ENCODE measurements at regions not wholly inside any gene's neighbourhood (a gene's known extent, or its start where the extent isn't known, plus 50 kb on each side); places are given as distances from the start of the nearest gene placed in this dataset.
"Not testable (repeated sequence)": the region's sequence is repeated elsewhere in the genome, so short reads cannot be mapped to it uniquely, and the experiment has no call there.

- no peaks in the 10 kb centered on the region for H3K9me3 Mint-ChIP-seq (ENCODE audit: unreplicated experiment)
- no peak for TF ChIP-seq CTCF (IDR thresholded peaks at IDR 0.05; ENCODE audit: partially characterized antibody, unreplicated experiment)
- H3K36me3 Mint-ChIP-seq (ENCODE audit: unreplicated experiment): no peaks in the 10 kb centered on the region
- no peak overlapping the region for H3K27ac Mint-ChIP-seq (ENCODE audit: unreplicated experiment)
- H3K27me3 Mint-ChIP-seq (ENCODE audit: unreplicated experiment): no peaks in the 10 kb centered on the region
- no peak for DNase-seq
- H3K4me3 Mint-ChIP-seq (ENCODE audit: unreplicated experiment): no peak overlapping the region
- H3K4me1 Mint-ChIP-seq (ENCODE audit: low read depth, unreplicated experiment): no peaks in the 10 kb centered on the region
Measured at GRCh38 chr5:91449083-91449482, 66.0 kb upstream of the ARRDC3 start.

GRCh38 chr5:91448079-91448478, 65.0 kb upstream of the ARRDC3 start:
- not testable (repeated sequence) for H3K36me3 Mint-ChIP-seq (ENCODE audit: unreplicated experiment); DNase-seq; H3K9me3 Mint-ChIP-seq (ENCODE audit: unreplicated experiment); H3K27me3 Mint-ChIP-seq (ENCODE audit: unreplicated experiment); H3K27ac Mint-ChIP-seq (ENCODE audit: unreplicated experiment); H3K4me1 Mint-ChIP-seq (ENCODE audit: low read depth, unreplicated experiment); H3K4me3 Mint-ChIP-seq (ENCODE audit: unreplicated experiment)

GRCh38 chr5:91446880-91447279, 63.8 kb upstream of the ARRDC3 start:
- not testable (repeated sequence) for H3K9me3 Mint-ChIP-seq (ENCODE audit: unreplicated experiment); H3K27ac Mint-ChIP-seq (ENCODE audit: unreplicated experiment); H3K4me1 Mint-ChIP-seq (ENCODE audit: low read depth, unreplicated experiment); DNase-seq; H3K4me3 Mint-ChIP-seq (ENCODE audit: unreplicated experiment); H3K27me3 Mint-ChIP-seq (ENCODE audit: unreplicated experiment); H3K36me3 Mint-ChIP-seq (ENCODE audit: unreplicated experiment)

- no peak for TF ChIP-seq CTCF (IDR thresholded peaks at IDR 0.05; ENCODE audit: partially characterized antibody, unreplicated experiment)
- H3K27me3 Mint-ChIP-seq (ENCODE audit: unreplicated experiment): no peaks in the 10 kb centered on the region
- no peaks in the 10 kb centered on the region for H3K4me1 Mint-ChIP-seq (ENCODE audit: low read depth, unreplicated experiment)
- no peak overlapping the region for H3K27ac Mint-ChIP-seq (ENCODE audit: unreplicated experiment)
- DNase-seq: no peak
- H3K4me3 Mint-ChIP-seq (ENCODE audit: unreplicated experiment): no peak overlapping the region
- no peaks in the 10 kb centered on the region for H3K9me3 Mint-ChIP-seq (ENCODE audit: unreplicated experiment)
- no peaks in the 10 kb centered on the region for H3K36me3 Mint-ChIP-seq (ENCODE audit: unreplicated experiment)
Measured at GRCh38 chr5:91443761-91444467, 60.8 kb upstream of the ARRDC3 start.

- DNase-seq: no peak
- H3K4me3 Mint-ChIP-seq (ENCODE audit: unreplicated experiment): no peak overlapping the region
- H3K27ac Mint-ChIP-seq (ENCODE audit: unreplicated experiment): no peak overlapping the region
- TF ChIP-seq CTCF (IDR thresholded peaks at IDR 0.05; ENCODE audit: partially characterized antibody, unreplicated experiment): no peak
- no peaks in the 10 kb centered on the region for H3K9me3 Mint-ChIP-seq (ENCODE audit: unreplicated experiment)
- H3K4me1 Mint-ChIP-seq (ENCODE audit: low read depth, unreplicated experiment): no peaks in the 10 kb centered on the region
- H3K27me3 Mint-ChIP-seq (ENCODE audit: unreplicated experiment): no peaks in the 10 kb centered on the region
- H3K36me3 Mint-ChIP-seq (ENCODE audit: unreplicated experiment): no peaks in the 10 kb centered on the region
Measured at GRCh38 chr5:91443023-91443422, 59.9 kb upstream of the ARRDC3 start.

- Mint-ChIP-seq H3K36me3 (ENCODE audit: unreplicated experiment) (no peaks in the 10 kb centered on the region), H3K9me3 (ENCODE audit: unreplicated experiment) (no peaks in the 10 kb centered on the region), H3K4me1 (ENCODE audit: low read depth, unreplicated experiment) (no peaks in the 10 kb centered on the region), H3K4me3 (ENCODE audit: unreplicated experiment) (no peak overlapping the region), H3K27me3 (ENCODE audit: unreplicated experiment) (no peaks in the 10 kb centered on the region), H3K27ac (ENCODE audit: unreplicated experiment) (no peak overlapping the region)
- no peak for TF ChIP-seq CTCF (IDR thresholded peaks at IDR 0.05; ENCODE audit: partially characterized antibody, unreplicated experiment)
- no peak for DNase-seq
Measured at GRCh38 chr5:91441082-91441481, 58.0 kb upstream of the ARRDC3 start.

All from glutamatergic neuron (in vitro differentiated cells).